ENCODE measurements at regions not wholly inside any gene's neighbourhood (a gene's known extent, or its start where the extent isn't known, plus 50 kb on each side); places are given as distances from the start of the nearest gene placed in this dataset.
"Not testable (repeated sequence)": the region's sequence is repeated elsewhere in the genome, so short reads cannot be mapped to it uniquely, and the experiment has no call there.

- no peak for DNase-seq
Observed at GRCh38 chr18:34480162-34480700, 229.9 kb upstream of the DTNA start.

DNA sequence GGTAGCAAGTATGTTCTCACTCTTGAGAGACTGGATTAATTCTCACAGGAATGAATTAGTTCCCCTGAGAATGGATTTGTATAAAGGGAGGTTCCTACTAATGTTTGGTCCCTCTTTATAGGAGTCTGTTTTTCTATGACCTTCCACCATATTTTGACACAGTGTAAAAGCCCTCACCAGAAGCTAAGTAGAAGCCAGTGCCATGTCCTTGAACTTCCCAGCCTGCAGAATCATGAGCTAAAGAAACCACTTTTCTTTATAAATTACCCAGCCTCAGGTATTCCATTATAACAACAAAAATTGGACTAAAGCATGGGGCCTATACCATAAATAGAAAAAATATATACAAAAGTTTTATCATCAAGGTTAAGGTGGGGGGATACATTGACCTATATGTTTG, 227.9 kb upstream of the DTNA start:
- DNase-seq: no peak

GRCh38 chr18:34483198-34483597, 226.9 kb upstream of the DTNA start:
- no peak for DNase-seq

- no peak for DNase-seq
Observed at GRCh38 chr18:34491719-34492118, 218.4 kb upstream of the DTNA start.

DNA sequence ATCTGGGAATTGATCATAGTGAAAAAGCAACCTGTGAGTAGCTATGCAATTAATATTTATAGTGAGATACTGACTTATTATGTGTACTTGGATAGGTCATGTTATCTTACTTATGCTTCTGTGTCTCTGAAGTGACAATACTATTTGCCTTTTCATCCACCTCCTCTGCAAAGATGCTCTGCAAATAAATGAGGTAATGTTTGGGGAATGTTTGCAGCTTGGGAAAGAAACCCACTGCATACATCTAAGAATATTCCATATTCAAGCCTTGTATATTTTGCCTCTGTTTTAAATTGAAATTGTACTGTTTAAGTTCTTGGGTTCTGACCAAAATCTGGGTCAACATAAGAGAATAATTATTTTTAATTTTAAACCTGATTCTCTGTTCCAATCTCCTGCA, 217.4 kb upstream of the DTNA start:
- DNase-seq: peak; percentile 8

DNA sequence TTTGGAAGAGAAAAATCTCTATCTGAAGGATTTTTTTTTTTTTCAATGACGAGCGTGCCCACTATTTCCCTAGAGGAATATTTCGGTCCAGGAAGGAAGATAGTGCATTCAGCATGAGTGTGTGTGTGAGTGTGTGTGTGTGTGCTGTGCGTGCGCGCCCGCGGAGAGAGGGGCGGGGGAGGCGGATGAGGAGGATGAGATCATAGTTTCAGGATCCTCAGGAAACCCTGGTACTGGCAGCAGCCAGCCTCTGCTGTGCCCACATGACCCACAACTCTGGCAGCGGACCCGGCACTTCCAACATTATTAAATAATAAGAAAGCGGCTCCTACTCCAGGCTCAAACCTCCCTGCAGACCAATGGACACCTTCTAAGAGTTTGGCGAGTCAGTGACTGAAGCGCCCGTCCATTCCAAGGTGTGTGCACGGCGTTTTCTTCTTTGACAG, 217.0 kb upstream of the DTNA start:
- peak; percentile 76 for DNase-seq

DNA sequence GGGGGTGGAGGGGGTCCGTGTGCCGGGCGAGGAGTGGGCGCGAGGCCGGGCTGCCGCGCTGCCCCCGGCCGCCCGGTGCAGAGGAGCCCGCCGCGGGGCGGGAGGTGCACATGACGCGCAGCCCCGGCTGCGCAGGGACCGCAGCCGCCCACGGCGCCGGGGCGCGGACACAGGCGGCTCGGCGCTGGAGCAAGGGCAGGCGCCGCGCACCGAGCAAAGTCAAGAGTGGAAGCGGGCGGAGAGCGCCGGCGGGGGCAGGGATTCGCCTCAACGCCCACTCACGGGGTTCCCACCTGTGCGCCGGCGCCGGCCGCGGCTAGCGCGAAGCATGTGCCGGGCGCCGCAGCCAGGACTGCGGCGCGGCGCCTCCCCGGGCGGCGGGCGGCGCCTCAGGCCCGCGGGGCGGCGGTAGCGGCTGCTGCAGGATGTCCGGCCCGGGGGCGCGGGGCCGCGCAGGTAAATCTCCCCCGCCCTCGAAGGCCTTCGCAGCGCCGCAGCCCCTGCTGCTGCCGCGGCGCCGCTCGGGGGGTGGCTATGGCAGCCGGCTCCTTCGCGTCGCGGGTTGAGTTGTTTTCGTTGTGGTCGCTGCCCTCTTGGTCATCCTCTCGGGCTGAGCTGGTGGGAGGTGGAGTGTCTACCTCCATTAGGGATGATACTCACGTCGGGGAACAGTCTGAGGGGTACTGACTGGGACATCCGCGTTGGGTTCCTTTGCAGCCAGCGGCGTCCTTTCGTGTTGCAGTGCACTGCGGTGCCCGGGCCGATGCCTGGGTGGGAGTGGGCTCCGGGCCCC, 216.3 kb upstream of the DTNA start:
- DNase-seq: peak; percentile 33

DNA sequence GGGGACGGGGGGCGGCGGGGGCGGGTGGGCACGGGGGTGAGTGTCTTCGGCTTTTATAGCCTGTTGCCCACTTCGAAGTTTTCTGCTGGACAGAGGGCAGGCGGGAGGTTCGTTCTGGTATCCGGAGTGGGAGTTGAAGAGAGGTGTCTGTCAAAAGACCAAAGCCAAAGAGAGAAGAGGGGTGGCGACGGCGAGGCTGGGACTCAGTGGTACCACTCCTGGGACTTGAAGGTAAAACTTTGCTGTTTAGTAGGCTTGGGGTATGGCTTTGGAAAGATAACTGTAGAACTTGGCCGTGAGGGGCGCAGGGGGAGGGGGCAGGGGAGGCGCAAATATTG, 215.8 kb upstream of the DTNA start:
- DNase-seq: peak; percentile 7

- no peak for DNase-seq
Observed at GRCh38 chr18:34495506-34495905, 214.6 kb upstream of the DTNA start.

- DNase-seq: no peak
Observed at GRCh38 chr18:34501553-34501952, 208.5 kb upstream of the DTNA start.

DNA sequence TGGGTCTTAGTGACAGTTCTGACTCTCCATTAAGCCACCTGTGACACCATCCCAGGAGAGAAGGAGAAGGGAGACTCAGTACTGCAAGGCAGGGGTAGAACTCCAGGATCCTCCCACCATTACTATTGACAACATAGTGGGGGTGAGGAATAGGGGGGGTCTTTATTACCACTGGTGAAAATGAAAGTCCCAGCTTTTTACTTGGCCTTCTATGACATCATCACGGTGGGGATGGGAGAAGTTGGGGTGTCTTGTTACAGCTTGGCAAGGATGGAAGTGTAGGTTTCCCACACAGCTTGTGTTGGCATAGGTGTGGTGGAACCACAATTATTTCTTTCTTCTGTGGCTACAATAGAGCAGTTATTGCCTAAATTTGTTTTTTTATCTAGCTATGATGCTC, 203.9 kb upstream of the DTNA start:
- DNase-seq: no peak

GRCh38 chr18:34509163-34509562, 200.9 kb upstream of the DTNA start:
- no peak for DNase-seq

GRCh38 chr18:34509879-34510586, 200.1 kb upstream of the DTNA start:
- no peak for DNase-seq

DNA sequence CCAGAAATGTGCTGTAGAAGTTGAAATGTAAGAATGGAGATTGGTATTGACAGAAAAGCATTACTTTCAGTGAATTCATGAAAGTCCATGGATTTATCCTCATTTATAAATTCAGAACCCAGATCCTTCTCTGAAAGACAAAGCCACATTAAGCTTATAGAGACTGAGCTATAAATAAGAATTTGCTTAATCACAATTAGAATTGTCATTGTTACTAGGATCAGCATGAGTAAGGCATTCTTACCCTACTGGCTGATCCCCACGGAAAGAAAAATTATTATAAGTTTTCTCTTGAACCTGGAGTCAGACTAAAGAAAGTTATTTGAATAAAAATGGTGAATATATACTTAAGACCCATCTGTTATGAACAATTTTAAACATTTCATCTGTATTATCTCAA, 199.2 kb upstream of the DTNA start:
- no peak for DNase-seq

DNA sequence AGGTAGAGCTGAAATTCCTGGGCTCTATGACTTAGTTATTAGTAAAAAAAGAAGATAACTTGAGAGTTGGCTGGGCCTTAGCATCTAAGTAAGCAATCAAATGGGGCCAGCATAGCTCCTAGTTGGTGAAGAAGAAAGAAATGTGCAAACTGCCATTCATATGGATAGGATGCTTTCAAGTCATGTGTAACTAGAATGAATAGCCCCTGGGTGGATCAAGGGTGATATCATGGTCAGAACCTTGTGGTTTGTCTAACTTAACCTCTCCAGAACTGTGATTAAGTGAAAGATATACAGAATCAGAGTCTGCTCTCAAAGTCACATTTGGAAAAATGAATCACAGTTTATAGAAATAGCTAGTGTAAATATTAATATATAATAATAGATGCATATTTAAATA, 198.7 kb upstream of the DTNA start:
- DNase-seq: no peak

DNA sequence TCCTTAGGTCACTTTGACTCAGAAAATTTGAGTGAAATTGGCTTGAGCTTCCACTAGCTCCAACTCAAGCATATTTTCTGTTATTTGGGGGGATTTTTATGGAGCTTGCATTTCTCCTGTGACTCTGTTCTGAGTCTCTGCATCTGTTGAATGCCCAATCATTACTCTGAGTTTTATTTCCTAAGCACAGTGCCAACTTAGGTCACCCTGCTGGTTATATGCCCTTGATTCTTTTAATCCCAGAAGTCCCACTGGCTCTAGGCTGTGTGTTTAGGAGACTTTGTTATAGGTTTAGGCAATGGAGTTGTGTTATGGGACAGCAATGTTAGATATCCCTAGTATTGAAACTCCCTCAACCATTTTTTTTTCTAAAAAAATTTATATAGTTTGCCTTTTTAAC, 198.2 kb upstream of the DTNA start:
- DNase-seq: no peak

DNA sequence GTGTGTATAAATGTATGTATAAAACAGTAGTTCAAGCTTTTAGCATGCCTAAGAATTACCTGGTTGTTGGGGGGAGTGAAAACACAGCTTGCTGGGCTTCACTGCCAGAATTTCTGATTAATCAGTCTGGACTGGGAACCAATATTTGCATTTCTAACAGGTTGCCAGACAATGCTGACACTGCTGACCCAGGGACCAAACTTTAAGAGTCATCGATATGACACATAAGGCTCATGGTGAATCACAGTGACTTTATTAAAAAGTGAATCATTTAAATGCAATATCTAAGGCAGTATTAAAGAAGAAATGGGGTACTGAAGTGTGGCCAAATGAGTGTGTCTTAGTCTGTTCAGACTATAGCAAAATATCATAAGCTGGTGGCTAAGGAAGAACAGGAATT, 195.9 kb upstream of the DTNA start:
- no peak for DNase-seq

- DNase-seq: no peak
Observed at GRCh38 chr18:34514957-34515356, 195.1 kb upstream of the DTNA start.

- DNase-seq: not testable (repeated sequence)
Observed at GRCh38 chr18:34516355-34516754, 193.7 kb upstream of the DTNA start.

DNA sequence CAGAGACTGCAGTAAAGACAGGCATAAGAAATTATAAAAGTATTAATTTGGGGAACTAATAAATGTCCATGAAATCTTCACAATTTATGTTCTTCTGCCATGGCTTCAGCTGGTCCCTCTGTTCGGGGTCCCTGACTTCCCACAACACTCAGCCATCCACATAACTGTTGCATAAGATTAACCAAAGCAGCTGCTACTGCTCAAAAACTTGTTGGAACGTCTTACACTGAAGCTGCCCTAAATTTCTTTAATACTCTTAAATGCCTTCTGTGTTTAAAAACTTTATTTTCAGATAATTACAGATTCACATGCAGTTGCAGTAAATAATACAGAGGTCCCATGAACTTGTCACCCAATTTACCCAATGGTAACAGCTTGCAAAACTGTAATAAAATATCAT, 193.1 kb upstream of the DTNA start:
- DNase-seq: not testable (repeated sequence)

DNA sequence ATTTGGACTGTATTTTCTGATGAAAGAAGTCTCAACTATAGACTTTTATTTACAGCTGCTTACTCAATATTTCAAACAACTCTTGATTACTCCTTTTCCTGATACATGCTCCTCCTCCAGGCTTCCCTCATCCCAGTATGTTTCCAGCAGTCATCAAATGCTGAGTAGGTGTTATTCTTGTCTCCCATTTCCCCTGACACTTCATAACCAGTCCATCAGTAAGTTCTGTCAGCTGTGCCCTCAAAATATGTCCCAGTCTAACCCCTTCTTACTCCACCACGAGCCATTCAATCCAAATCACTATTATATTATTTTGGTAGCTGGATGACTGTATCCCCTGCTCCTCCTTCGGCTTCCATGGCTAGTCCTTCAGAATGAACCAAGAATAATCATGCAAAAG, 189.1 kb upstream of the DTNA start:
- no peak for DNase-seq

DNA sequence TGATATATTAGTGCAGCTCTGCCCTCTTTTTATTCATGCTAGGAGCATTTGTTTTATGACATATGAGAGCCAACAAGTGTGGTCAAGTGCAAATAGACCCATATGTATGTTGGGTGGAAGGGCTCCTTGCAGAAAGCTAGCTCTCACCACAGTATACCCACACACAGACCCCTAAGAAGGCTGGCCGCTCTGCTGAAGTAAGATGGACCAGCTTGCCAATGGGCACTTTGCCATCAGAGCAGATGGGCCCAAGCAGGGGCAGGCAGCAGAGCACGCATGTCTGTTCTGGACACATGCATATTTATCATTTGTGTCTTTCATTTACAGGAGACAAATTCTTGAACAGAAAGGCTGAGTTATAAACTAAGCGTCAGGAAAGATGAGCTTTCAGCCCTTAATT, 187.5 kb upstream of the DTNA start:
- DNase-seq: no peak

GRCh38 chr18:34525244-34525643, 184.9 kb upstream of the DTNA start:
- DNase-seq: no peak

- DNase-seq: no peak
Observed at GRCh38 chr18:34528177-34528576, 181.9 kb upstream of the DTNA start.
